Gastroesophageal sphincter (tissue), 4 donors: ENCODE measurements at regions not wholly inside any gene's neighbourhood (a gene's known extent, or its start where the extent isn't known, plus 50 kb on each side); places are given as distances from the start of the nearest gene placed in this dataset.

Experiments used
- ATAC-seq: fragments of 150-250 bp; one replicate; pipeline ENCODE4 v1.9.1; 2016; ENCODE audit warnings: mild to moderate bottlenecking, moderate library complexity
- H3K27ac ChIP-seq, 4 donors: fragments of 200-600 bp; sonication (generic) in 3 of 4; 1 replicate in 3 of 4; 2 replicates in 1 of 4; pipeline ENCODE4 v1.5.1; 2016 to 2019
- H3K27me3 ChIP-seq: fragments of 200-600 bp; sonication (generic); one replicate; pipeline ENCODE4 v1.5.1; 2019
- H3K36me3 ChIP-seq, 2 donors: fragments of 200-600 bp; sonication (generic); one replicate each; pipeline ENCODE4 v1.5.1; 2019; ENCODE audit warnings: control low read depth in 1 of 2
- H3K4me1 ChIP-seq, 3 donors: fragments of 200-600 bp; sonication (generic); 1 replicate in 2 of 3; 2 replicates in 1 of 3; pipeline ENCODE4 v1.5.1; 2016 to 2019; ENCODE audit warnings: control low read depth in 2 of 3
- H3K4me3 ChIP-seq, 2 donors: fragments of 200-600 bp; sonication (generic); one replicate each; pipeline ENCODE4 v1.5.1; 2019; ENCODE audit warnings: mild to moderate bottlenecking in 1 of 2, moderate library complexity in 1 of 2
- H3K9me3 ChIP-seq, 3 donors: fragments of 200-600 bp; sonication (generic); one replicate each; pipeline ENCODE4 v1.5.1; 2017 to 2019; ENCODE audit warnings: control low read depth in 2 of 3
- CTCF ChIP-seq, 4 experiments: fragments of 200-600 bp in 2 of 4; fragments of 450-650 bp in 2 of 4; sonication (generic) in 1 of 4; IDR thresholded peaks; one replicate each; pipeline ENCODE4 v1.5.1; 2017 to 2019; ENCODE audit warnings: antibody characterized with exemption in 4 of 4, mild to moderate bottlenecking in 2 of 4, moderate library complexity in 2 of 4
- EP300 ChIP-seq: sonication (generic); formaldehyde crosslinking; IDR thresholded peaks from one replicate; pipeline ENCODE4 v1.6.1; 2017; ENCODE audit warnings: antibody characterized with exemption, mild to moderate bottlenecking
- POLR2A ChIP-seq, 2 donors: fragments of 450-650 bp; IDR thresholded peaks; one replicate each; pipeline ENCODE4 v1.6.1; 2017; ENCODE audit warnings: antibody characterized with exemption in 2 of 2, mild to moderate bottlenecking in 2 of 2, moderate library complexity in 1 of 2
- POLR2AphosphoS5 ChIP-seq: sonication (generic); formaldehyde crosslinking; IDR thresholded peaks from one replicate; pipeline ENCODE4 v1.6.1; 2017; ENCODE audit warnings: antibody characterized with exemption
- WGBS, 2 donors: methylation state at CpG; one replicate each; pipeline ENCODE4 v1.1.5; 2018; ENCODE audit warnings: low coverage in 1 of 2; 5-methylcytosine and 5-hydroxymethylcytosine counted together

DNA sequence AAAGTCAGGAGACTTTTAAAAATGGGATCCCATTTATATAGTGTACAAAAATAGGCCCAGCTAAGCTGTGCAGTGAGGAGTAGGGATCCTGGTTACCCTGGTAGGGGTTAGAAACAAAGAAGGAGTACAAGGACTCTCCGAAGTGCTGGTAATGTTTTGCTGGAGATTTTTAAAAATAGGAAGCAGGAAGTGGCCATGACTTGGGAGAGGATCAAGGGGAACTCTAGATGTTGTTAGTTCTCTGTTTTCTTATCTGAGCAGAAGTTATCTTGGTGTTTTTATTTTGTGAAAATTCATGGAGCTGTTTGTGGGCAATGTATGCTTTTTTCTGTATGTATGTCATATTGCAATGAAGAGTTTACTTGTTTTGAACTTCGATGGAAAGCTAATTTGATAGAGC lies 373.9 kb downstream of the SFMBT2 start:
- H3K36me3 ChIP-seq = no peaks in the 10 kb centered on the region
- 88 to 93% methylated on average over 2 of the region's 2 CpGs for WGBS, 2 donors
- no peak overlapping the region for H3K27ac ChIP-seq
- no peak for ATAC-seq
- H3K4me1 ChIP-seq = no peaks in the 10 kb centered on the region
- no peak for TF ChIP-seq CTCF (IDR thresholded peaks at IDR 0.05)
- no peak for TF ChIP-seq EP300
- no peak for TF ChIP-seq POLR2AphosphoS5
- no peak for TF ChIP-seq POLR2A (IDR thresholded peaks at IDR 0.05)
- H3K4me3 ChIP-seq = no peak overlapping the region
- H3K9me3 ChIP-seq = no peaks in the 10 kb centered on the region
- H3K27me3 ChIP-seq = no peaks in the 10 kb centered on the region

GRCh38 chr10:7035126-7035761 lies 375.6 kb downstream of the SFMBT2 start:
- Histone ChIP-seq H3K4me1 (no peaks in the 10 kb centered on the region), H3K36me3 (no peaks in the 10 kb centered on the region), H3K4me3 (no peak overlapping the region), H3K27me3 (no peaks in the 10 kb centered on the region), H3K27ac (no peak overlapping the region), H3K9me3 (no peaks in the 10 kb centered on the region)
- TF ChIP-seq EP300 (no peak), POLR2A (IDR thresholded peaks at IDR 0.05) (no peak), POLR2AphosphoS5 (no peak), CTCF (IDR thresholded peaks at IDR 0.05) (no peak)
- WGBS, 2 donors = 66 to 90% methylated on average over 4 to 7 of the region's 10 CpGs
- ATAC-seq = no peak

DNA sequence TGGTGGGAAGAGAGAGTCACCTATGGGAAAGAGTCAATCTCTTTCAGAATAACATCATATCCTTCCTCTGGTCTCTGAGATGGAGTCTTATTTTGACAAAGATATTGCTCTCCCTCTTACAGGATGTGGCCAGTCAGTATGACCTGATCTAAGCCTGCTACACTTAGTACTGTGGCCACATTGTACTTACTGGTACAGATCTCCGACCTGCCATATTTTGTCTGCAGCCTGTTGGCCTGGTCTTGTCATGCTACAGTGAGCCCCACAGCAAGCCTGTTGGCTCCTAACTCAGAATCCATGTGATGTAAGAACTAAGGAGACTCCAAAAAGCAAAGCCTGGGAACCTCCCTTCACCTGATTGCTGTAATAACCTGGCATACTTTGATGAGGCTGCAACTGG lies 377.8 kb downstream of the SFMBT2 start:
- H3K9me3 ChIP-seq = no peaks in the 10 kb centered on the region
- no peak overlapping the region for H3K4me3 ChIP-seq
- ATAC-seq = no peak
- no peaks in the 10 kb centered on the region for H3K36me3 ChIP-seq
- H3K4me1 ChIP-seq = no peaks in the 10 kb centered on the region
- TF ChIP-seq CTCF (IDR thresholded peaks at IDR 0.05) = no peak
- no peak for TF ChIP-seq POLR2A (IDR thresholded peaks at IDR 0.05)
- no peak for TF ChIP-seq POLR2AphosphoS5
- TF ChIP-seq EP300 = no peak
- H3K27ac ChIP-seq = no peak overlapping the region
- 90% methylated on average over 1 of the region's 1 CpG; no CpG with 5 or more reads in 1 of the 2 donors for WGBS, 2 donors
- no peaks in the 10 kb centered on the region for H3K27me3 ChIP-seq

DNA sequence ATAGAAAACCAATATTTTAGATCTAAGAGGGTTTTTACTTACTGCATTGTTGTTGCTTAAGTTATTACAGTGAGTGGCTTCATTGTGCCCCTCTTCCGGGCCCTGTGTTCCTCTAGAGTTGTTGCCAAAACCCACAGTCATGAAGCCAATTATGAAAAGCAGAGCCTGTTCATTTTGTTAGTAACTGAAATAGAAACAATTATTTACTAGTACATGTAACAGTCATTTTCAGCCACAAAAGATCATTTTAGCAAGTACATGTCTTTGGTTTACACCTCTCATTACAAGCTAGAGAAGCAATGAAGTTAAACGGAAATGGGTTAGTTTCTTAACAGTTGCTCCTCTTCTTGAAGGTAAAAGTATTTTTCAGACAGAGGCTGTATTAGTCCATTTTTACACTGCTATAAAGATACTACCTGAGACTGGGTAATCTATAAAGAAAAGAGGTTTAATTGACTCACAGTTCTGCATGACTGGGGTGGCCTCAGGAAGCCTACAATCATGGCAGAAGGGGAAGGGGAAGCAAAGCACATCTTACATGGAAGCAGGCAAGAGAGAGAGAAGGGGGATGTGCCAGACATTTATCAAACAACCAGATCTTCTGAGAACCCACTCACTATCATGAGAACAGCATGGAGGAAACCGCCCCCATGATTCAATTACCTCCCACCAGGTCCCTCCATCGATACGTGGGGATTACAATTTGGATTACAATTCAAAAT lies 380.5 kb downstream of the SFMBT2 start:
- H3K4me3 ChIP-seq = no peak overlapping the region
- H3K27ac ChIP-seq = no peak overlapping the region
- TF ChIP-seq EP300 (no peak), CTCF (IDR thresholded peaks at IDR 0.05) (no peak), POLR2A (IDR thresholded peaks at IDR 0.05) (no peak), POLR2AphosphoS5 (no peak)
- 81 to 91% methylated on average over 5 of the region's 5 CpGs for WGBS, 2 donors
- H3K36me3 ChIP-seq = no peaks in the 10 kb centered on the region
- H3K9me3 ChIP-seq = no peaks in the 10 kb centered on the region
- no peaks in the 10 kb centered on the region for H3K4me1 ChIP-seq
- ATAC-seq = no peak
- H3K27me3 ChIP-seq = no peaks in the 10 kb centered on the region

DNA sequence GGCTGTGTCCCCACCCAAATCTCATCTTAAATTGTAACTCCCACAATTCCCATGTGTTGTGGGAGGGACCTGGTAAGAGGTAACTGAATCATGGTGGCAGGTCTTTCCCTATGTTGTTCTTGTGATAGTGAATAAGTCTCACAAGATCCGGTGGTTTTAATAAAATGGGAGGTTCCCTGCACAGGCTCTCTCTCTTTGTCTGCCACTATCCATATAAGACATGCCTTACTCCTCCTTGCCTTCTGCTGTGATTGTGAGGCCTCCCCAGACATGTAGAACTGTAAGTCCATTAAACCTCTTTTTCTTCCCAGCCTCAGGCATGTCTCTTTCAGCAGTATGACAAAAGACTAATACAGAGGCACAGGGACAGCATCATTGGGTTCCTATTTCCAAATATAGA lies 381.2 kb downstream of the SFMBT2 start:
- Histone ChIP-seq H3K27ac (no peak overlapping the region), H3K27me3 (no peaks in the 10 kb centered on the region), H3K4me3 (no peak overlapping the region), H3K9me3 (no peaks in the 10 kb centered on the region), H3K36me3 (no peaks in the 10 kb centered on the region), H3K4me1 (no peaks in the 10 kb centered on the region)
- TF ChIP-seq CTCF (IDR thresholded peaks at IDR 0.05) = no peak
- no peak for TF ChIP-seq POLR2A (IDR thresholded peaks at IDR 0.05)
- TF ChIP-seq EP300 = no peak
- TF ChIP-seq POLR2AphosphoS5 = no peak
- ATAC-seq = no peak
- 0 to 43% methylated on average over 1 of the region's 1 CpG for WGBS, 2 donors
